H1 (cell line): ENCODE measurements at regions not wholly inside any gene's neighbourhood (a gene's known extent, or its start where the extent isn't known, plus 50 kb on each side); places are given as distances from the start of the nearest gene placed in this dataset.

Experiments
- CTCF ChIA-PET: fragments of 300-600 bp; sonication (Branson Sonifier 250); formaldehyde crosslinking; loops from one replicate; lab custom pipeline; 2021; ENCODE audit not compliant: partially characterized antibody; lab: Charles Lee
- POLR2A ChIA-PET: fragments of 300-600 bp; sonication (Branson Sonifier 250); formaldehyde crosslinking; loops from one replicate; lab custom pipeline; 2021; ENCODE audit warnings: inconsistent platforms; ENCODE audit not compliant: partially characterized antibody; lab: Charles Lee
- DNase-seq, 2 experiments: peaks; one replicate each; pipeline versions ENCODE4 v3.0.0 to v3.0.0-alpha.2; 2010 to 2022; ENCODE audit warnings: low spot score in 2 of 2, low read depth in 1 of 2, mixed read lengths in 1 of 2
- FAIRE-seq: peaks from 2 replicates; lab custom pipeline; 2011; peaks lifted over from hg19 to GRCh38; lab: Jason Lieb, UNC
- H2AFZ ChIP-seq: 2 replicates; pipeline ENCODE4 v1.8.1; 2012; ENCODE audit warnings: low read length, inconsistent platforms
- H2AK5ac ChIP-seq: 2 replicates; pipeline ENCODE4 v1.6.1; 2013; ENCODE audit warnings: low read depth, low read length
- H2BK120ac ChIP-seq: replicated peaks from 2 replicates; pipeline ENCODE3; 2013; ENCODE audit warnings: low read depth, low read length, inconsistent platforms
- H2BK12ac ChIP-seq: 2 replicates; pipeline ENCODE4 v1.6.1; 2013; ENCODE audit warnings: low read depth, low read length
- H2BK15ac ChIP-seq: 2 replicates; pipeline ENCODE4 v1.6.1; 2013; ENCODE audit warnings: low read length
- H2BK20ac ChIP-seq: 2 replicates; pipeline ENCODE4 v1.6.1; 2013; ENCODE audit warnings: low read length
- H2BK5ac ChIP-seq: 2 replicates; pipeline ENCODE4 v1.6.1; 2013; ENCODE audit warnings: low read depth, low read length
- H3K14ac ChIP-seq: 2 replicates; pipeline ENCODE4 v1.6.1; 2013; ENCODE audit warnings: inconsistent platforms; ENCODE audit not compliant: insufficient read length
- H3K18ac ChIP-seq: 2 replicates; pipeline ENCODE4 v1.6.1; 2013; ENCODE audit warnings: low read length; ENCODE audit errors: extremely low read depth
- H3K23ac ChIP-seq: 2 replicates; pipeline ENCODE4 v1.6.1; 2013; ENCODE audit warnings: inconsistent platforms; ENCODE audit not compliant: insufficient read length
- H3K23me2 ChIP-seq: 2 replicates; pipeline ENCODE4 v1.6.1; 2013; ENCODE audit warnings: low read depth, low read length
- H3K27ac ChIP-seq: 2 replicates; pipeline ENCODE4 v1.6.1; 2011; ENCODE audit warnings: low read depth, low read length, inconsistent platforms
- H3K27me3 ChIP-seq, 4 experiments: replicated peaks in 1 of 4; 1 replicate in 1 of 4; 2 replicates in 3 of 4; pipeline versions ENCODE4 v1.6.1 to v1.8.1; 2011 to 2013; ENCODE audit warnings: low read length in 3 of 4, mild to moderate bottlenecking in 3 of 4, inconsistent platforms in 2 of 4, mixed read lengths in 2 of 4, moderate library complexity in 1 of 4; ENCODE audit not compliant: control insufficient read depth in 3 of 4, insufficient read depth in 3 of 4; ENCODE audit errors: extremely low read depth in 1 of 4
- H3K36me3 ChIP-seq, 4 experiments: 2 replicates each; pipeline versions ENCODE4 v1.6.1 to v1.8.1; 2011 to 2013; ENCODE audit warnings: mild to moderate bottlenecking in 4 of 4, low read length in 3 of 4, moderate library complexity in 2 of 4, control low read depth in 1 of 4, inconsistent platforms in 1 of 4; ENCODE audit not compliant: insufficient read depth in 4 of 4, control insufficient read depth in 2 of 4
- H3K4ac ChIP-seq: replicated peaks from 2 replicates; pipeline ENCODE3; 2013; ENCODE audit warnings: low read length, low read depth, mixed read lengths, inconsistent platforms; ENCODE audit not compliant: insufficient read length
- H3K4me1 ChIP-seq, 4 experiments: replicated peaks in 1 of 4; 1 replicate in 1 of 4; 2 replicates in 3 of 4; pipeline versions ENCODE4 v1.6.1 to v1.8.1; 2011 to 2013; ENCODE audit warnings: low read length in 3 of 4, inconsistent platforms in 2 of 4, mixed read lengths in 1 of 4; ENCODE audit not compliant: insufficient read depth in 4 of 4, control insufficient read depth in 3 of 4
- H3K4me2 ChIP-seq, 2 experiments: 2 replicates each; pipeline versions ENCODE4 v1.6.1 to v1.8.1; 2011 to 2013; ENCODE audit warnings: low read depth in 2 of 2, low read length in 2 of 2, control low read depth in 1 of 2, inconsistent platforms in 1 of 2, mild to moderate bottlenecking in 1 of 2; ENCODE audit not compliant: insufficient read depth in 1 of 2
- H3K4me3 ChIP-seq, 4 experiments: fragments of 200-600, 300-600 bp in 1 of 4; sonication (generic), shearing (Covaris generic), sonication (Bioruptor Twin) in 1 of 4; 2 replicates each; pipeline versions ENCODE4 v1.5.1 to v1.8.1; 2011 to 2016; ENCODE audit warnings: low read length in 4 of 4, low read depth in 3 of 4, control low read depth in 2 of 4, inconsistent platforms in 2 of 4, mild to moderate bottlenecking in 2 of 4, mixed read lengths in 1 of 4, moderate library complexity in 1 of 4; ENCODE audit not compliant: insufficient read depth in 2 of 4; ENCODE audit errors: extremely low read depth in 1 of 4
- H3K56ac ChIP-seq: replicated peaks from 2 replicates; pipeline ENCODE3; 2013; ENCODE audit warnings: low read depth, mild to moderate bottlenecking, mixed read lengths, low read length, inconsistent platforms; ENCODE audit not compliant: insufficient read length
- H3K79me1 ChIP-seq: 2 replicates; pipeline ENCODE4 v1.6.1; 2013; ENCODE audit warnings: low read depth, low read length, control low read depth
- H3K79me2 ChIP-seq, 2 experiments: 2 replicates each; pipeline versions ENCODE4 v1.6.1 to v1.8.1; 2012 to 2013; ENCODE audit warnings: low read length in 2 of 2, mild to moderate bottlenecking in 2 of 2, inconsistent platforms in 1 of 2; ENCODE audit not compliant: insufficient read depth in 2 of 2, control insufficient read depth in 1 of 2
- H3K9ac ChIP-seq, 4 experiments: replicated peaks in 1 of 4; 1 replicate in 1 of 4; 2 replicates in 3 of 4; pipeline versions ENCODE4 v1.6.1 to v1.8.1; 2011 to 2013; ENCODE audit warnings: low read depth in 3 of 4, low read length in 3 of 4, control low read depth in 2 of 4, mild to moderate bottlenecking in 2 of 4, moderate library complexity in 2 of 4, inconsistent platforms in 1 of 4; ENCODE audit errors: extremely low read depth in 1 of 4
- H3K9me3 ChIP-seq, 2 experiments: 2 replicates each; pipeline versions ENCODE4 v1.6.1 to v1.8.1; 2012 to 2013; ENCODE audit warnings: mild to moderate bottlenecking in 2 of 2, moderate library complexity in 2 of 2, control low read depth in 1 of 2, inconsistent platforms in 1 of 2, low read depth in 1 of 2, low read length in 1 of 2, mixed read lengths in 1 of 2; ENCODE audit not compliant: insufficient read depth in 2 of 2
- H4K20me1 ChIP-seq, 2 experiments: replicated peaks in 1 of 2; 2 replicates each; pipeline versions ENCODE3 to v1.8.1; 2011 to 2013; ENCODE audit warnings: inconsistent platforms in 2 of 2, low read length in 2 of 2, mild to moderate bottlenecking in 1 of 2; ENCODE audit not compliant: insufficient read depth in 2 of 2, control insufficient read depth in 1 of 2
- H4K5ac ChIP-seq: 2 replicates; pipeline ENCODE4 v1.6.1; 2013; ENCODE audit warnings: low read length, low read depth, mixed read lengths, inconsistent platforms; ENCODE audit not compliant: insufficient read length
- H4K8ac ChIP-seq: 2 replicates; pipeline ENCODE4 v1.8.0; 2013; ENCODE audit warnings: mild to moderate bottlenecking, moderate library complexity, low read length, inconsistent platforms; ENCODE audit not compliant: insufficient read depth; ENCODE audit errors: extremely low read depth
- H4K91ac ChIP-seq: replicated peaks from 2 replicates; pipeline ENCODE3; 2013; ENCODE audit warnings: low read length, mixed read lengths, inconsistent platforms; ENCODE audit not compliant: insufficient read length
- BACH1 ChIP-seq: IDR thresholded peaks from 2 replicates; pipeline ENCODE4 v1.6.1; 2012; ENCODE audit warnings: low read length, improper control_type of control experiment
- CREB1 ChIP-seq: IDR thresholded peaks from 2 replicates; pipeline ENCODE4 v1.6.1; 2012; ENCODE audit warnings: inconsistent platforms
- EP300 ChIP-seq, 2 experiments: IDR thresholded peaks; 1 replicate in 1 of 2; 2 replicates in 1 of 2; pipeline ENCODE4 v1.6.1; 2011 to 2012; ENCODE audit warnings: low read depth in 2 of 2, low read length in 2 of 2, mild to moderate bottlenecking in 2 of 2, borderline replicate concordance in 1 of 2, inconsistent platforms in 1 of 2, moderate library complexity in 1 of 2
- EZH2 ChIP-seq: fragments of 200-600 bp; sonication (generic); IDR thresholded peaks from 2 replicates; pipeline ENCODE4 v1.7.1; 2012; ENCODE audit warnings: low read depth, mild to moderate bottlenecking, moderate library complexity, low read length, inconsistent platforms; ENCODE audit not compliant: severe bottlenecking
- FOSL1 ChIP-seq: IDR thresholded peaks from 2 replicates; pipeline ENCODE4 v1.6.1; 2011; ENCODE audit warnings: mild to moderate bottlenecking, low read depth, low read length, moderate library complexity; ENCODE audit not compliant: insufficient read depth
- JUN ChIP-seq: IDR thresholded peaks from 2 replicates; pipeline ENCODE4 v1.6.1; 2011; ENCODE audit warnings: low read depth, mild to moderate bottlenecking, improper control_type of control experiment, low read length
- KDM4A ChIP-seq: IDR thresholded peaks from one replicate; pipeline ENCODE4 v1.7.1; 2012; ENCODE audit warnings: low read depth, mild to moderate bottlenecking, moderate library complexity, low read length, inconsistent platforms; ENCODE audit not compliant: severe bottlenecking
- NRF1 ChIP-seq: IDR thresholded peaks from 2 replicates; pipeline ENCODE4 v1.6.1; 2011; ENCODE audit warnings: mild to moderate bottlenecking, low read depth, low read length, improper control_type of control experiment
- RAD21 ChIP-seq, 2 experiments: IDR thresholded peaks in 1 of 2; conservative IDR thresholded peaks in 1 of 2; 2 replicates each; pipeline ENCODE4 v1.6.1; 2011; ENCODE audit warnings: low read depth in 2 of 2, low read length in 2 of 2, improper control_type of control experiment in 1 of 2, inconsistent platforms in 1 of 2, mild to moderate bottlenecking in 1 of 2, moderate library complexity in 1 of 2
- SIN3A ChIP-seq, 2 experiments: IDR thresholded peaks in 1 of 2; conservative IDR thresholded peaks in 1 of 2; 2 replicates each; pipeline ENCODE4 v1.6.1; 2011 to 2012; ENCODE audit warnings: low read length in 2 of 2, improper control_type of control experiment in 1 of 2, low read depth in 1 of 2, mild to moderate bottlenecking in 1 of 2
- SP1 ChIP-seq: IDR thresholded peaks from 2 replicates; pipeline ENCODE4 v1.6.1; 2011; ENCODE audit warnings: low read depth, low read length
- TCF12 ChIP-seq: IDR thresholded peaks from 2 replicates; pipeline ENCODE4 v1.6.1; 2011; ENCODE audit warnings: low read depth, mild to moderate bottlenecking, low read length
- TF ChIP-seq, protein P1 (sequence below): IDR thresholded peaks from 2 replicates; pipeline ENCODE4 v1.6.1; 2012; ENCODE audit warnings: low read length, inconsistent platforms

DNA sequence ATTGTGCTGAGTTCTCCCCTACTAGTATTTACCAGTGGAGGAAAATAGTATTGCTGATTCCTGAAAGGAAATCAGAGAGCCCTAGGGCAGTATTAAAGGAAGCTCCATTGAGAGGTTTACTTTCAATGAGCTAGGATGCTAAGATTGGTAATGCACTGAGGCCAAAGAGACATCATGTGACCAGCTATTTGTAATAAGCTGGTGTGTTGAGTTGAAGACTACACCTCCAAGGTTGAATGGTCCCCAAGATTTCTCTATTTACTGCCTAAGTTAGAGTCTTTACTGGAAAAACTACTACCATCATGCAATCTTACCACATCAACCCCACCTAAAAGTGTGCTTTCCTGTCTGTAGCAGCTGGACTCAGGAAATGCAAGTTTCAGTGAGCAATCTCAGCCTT is 151.5 kb upstream of the GJE1 start:
- Histone ChIP-seq H3K23ac (no peak overlapping the region), H2AFZ (no peak overlapping the region), H2BK20ac (no peak overlapping the region), H3K79me1 (no peaks in the 10 kb centered on the region), H3K27me3 (no peaks in the 10 kb centered on the region), H3K9ac (no peak overlapping the region), H3K14ac (no peak overlapping the region), H3K23me2 (no peaks in the 10 kb centered on the region), H2BK12ac (no peak overlapping the region), H2BK15ac (no peak overlapping the region), H3K4ac (no peak overlapping the region), H3K79me2 (no peaks in the 10 kb centered on the region), H4K8ac (no peak overlapping the region), H3K4me3 (no peak overlapping the region), H2AK5ac (no peak overlapping the region), H2BK120ac (no peak overlapping the region), H3K4me2 (no peak overlapping the region), H3K18ac (no peak overlapping the region), H3K9me3 (no peaks in the 10 kb centered on the region; a peak in 1 of 4 replicates), H3K56ac (no peak overlapping the region), H4K5ac (no peak overlapping the region), H4K91ac (no peak overlapping the region), H2BK5ac (no peak overlapping the region), H3K36me3 (no peaks in the 10 kb centered on the region), H3K4me1 (no peaks in the 10 kb centered on the region), H3K27ac (no peak overlapping the region), H4K20me1 (no peaks in the 10 kb centered on the region)
- ChIA-PET CTCF (interaction anchor here (0.8 to 1.2 kb wide), 3 partner anchors 8 to 17 kb away, joined by 3 read pairs; no protein-coding TSS in a partner anchor), POLR2A (interaction anchor here (0.7 kb wide), 1 partner anchor 43 kb away, joined by 4 read pairs; no protein-coding TSS in a partner anchor)
- no peak for FAIRE-seq
- DNase-seq = no peak
- TF ChIP-seq TCF12 (no peak), FOSL1 (no peak), CREB1 (no peak), JUN (no peak), BACH1 (no peak), RAD21 (IDR thresholded peaks at IDR 0.05 in 1 of 2, conservative IDR thresholded peaks at IDR 0.05 in 1 of 2; ENCODE audit: low read depth in 2 of 2, low read length in 2 of 2) (no peak), EP300 (IDR thresholded peaks at IDR 0.05; ENCODE audit: borderline replicate concordance in 1 of 2, low read depth in 2 of 2, low read length in 2 of 2) (no peak), SP1 (no peak), EZH2 (no peak), KDM4A (no peak), NRF1 (no peak), SIN3A (conservative IDR thresholded peaks at IDR 0.05 in 1 of 2, IDR thresholded peaks at IDR 0.05 in 1 of 2; ENCODE audit: low read depth in 1 of 2, low read length in 2 of 2) (no peak)
- TF ChIP-seq, protein P1, sequence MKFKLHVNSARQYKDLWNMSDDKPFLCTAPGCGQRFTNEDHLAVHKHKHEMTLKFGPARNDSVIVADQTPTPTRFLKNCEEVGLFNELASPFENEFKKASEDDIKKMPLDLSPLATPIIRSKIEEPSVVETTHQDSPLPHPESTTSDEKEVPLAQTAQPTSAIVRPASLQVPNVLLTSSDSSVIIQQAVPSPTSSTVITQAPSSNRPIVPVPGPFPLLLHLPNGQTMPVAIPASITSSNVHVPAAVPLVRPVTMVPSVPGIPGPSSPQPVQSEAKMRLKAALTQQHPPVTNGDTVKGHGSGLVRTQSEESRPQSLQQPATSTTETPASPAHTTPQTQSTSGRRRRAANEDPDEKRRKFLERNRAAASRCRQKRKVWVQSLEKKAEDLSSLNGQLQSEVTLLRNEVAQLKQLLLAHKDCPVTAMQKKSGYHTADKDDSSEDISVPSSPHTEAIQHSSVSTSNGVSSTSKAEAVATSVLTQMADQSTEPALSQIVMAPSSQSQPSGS = no peak
